IMR-90 (cell line): ENCODE measurements at regions not wholly inside any gene's neighbourhood (a gene's known extent, or its start where the extent isn't known, plus 50 kb on each side); places are given as distances from the start of the nearest gene placed in this dataset.

Source experiments
- ATAC-seq: fragments of 200-7000 bp; cut with Tn5 transposase; 2 replicates; pipeline ENCODE4 v1.9.1; 2020; ENCODE audit warnings: low read depth, mild to moderate bottlenecking, moderate library complexity
- BruUV-seq: library from RNA; stranded (reverse); fragments of 400-500 nt; replicated peaks from 2 replicates; lab custom pipeline; 2021; lab: Mats Ljungman, UMichigan
- CTCF ChIA-PET: fragments of 300-600 bp; formaldehyde crosslinking; extraction: SDS; loops from one replicate; lab custom pipeline; 2021; ENCODE audit warnings: antibody characterized with exemption; lab: Yijun Ruan, JAX
- POLR2A ChIA-PET: fragments of 300-600 bp; sonication (Branson Sonifier 250); formaldehyde crosslinking; loops from one replicate; lab custom pipeline; 2022; ENCODE audit warnings: antibody characterized with exemption; ENCODE audit not compliant: unreplicated experiment; lab: Charles Lee
- DNase-seq: peaks from one replicate; pipeline ENCODE4 v3.0.0; 2013
- H2AFZ ChIP-seq: replicated peaks from 2 replicates; pipeline ENCODE3; 2013; ENCODE audit warnings: low read length, mild to moderate bottlenecking; ENCODE audit not compliant: poor library complexity
- H2AK5ac ChIP-seq: 2 replicates; pipeline ENCODE4 v1.6.1; 2013; ENCODE audit warnings: low read depth, low read length, inconsistent platforms
- H2AK9ac ChIP-seq: replicated peaks from 2 replicates; pipeline ENCODE3; 2013; ENCODE audit warnings: mild to moderate bottlenecking, low read depth, low read length, moderate library complexity; ENCODE audit not compliant: poor library complexity
- H2BK120ac ChIP-seq: 2 replicates; pipeline ENCODE4 v1.6.1; 2013; ENCODE audit warnings: low read depth, low read length, inconsistent platforms
- H2BK15ac ChIP-seq: 3 replicates; pipeline ENCODE4 v1.6.1; 2013; ENCODE audit warnings: low read depth, low read length, inconsistent platforms
- H2BK20ac ChIP-seq: 2 replicates; pipeline ENCODE4 v1.6.1; 2013; ENCODE audit warnings: low read depth, mild to moderate bottlenecking, inconsistent platforms, low read length, moderate library complexity
- H2BK5ac ChIP-seq: 2 replicates; pipeline ENCODE4 v1.6.1; 2013; ENCODE audit warnings: mild to moderate bottlenecking, low read depth, low read length, inconsistent platforms; ENCODE audit not compliant: poor library complexity, severe bottlenecking
- H3K14ac ChIP-seq: replicated peaks from 2 replicates; pipeline ENCODE4 v1.6.1; 2013; ENCODE audit warnings: low read depth, low read length, inconsistent platforms
- H3K18ac ChIP-seq: 2 replicates; pipeline ENCODE4 v1.6.1; 2013; ENCODE audit warnings: low read depth, low read length, control low read depth
- H3K23ac ChIP-seq: 2 replicates; pipeline ENCODE4 v1.6.1; 2013; ENCODE audit warnings: low read depth, low read length, inconsistent platforms
- H3K27ac ChIP-seq: 2 replicates; pipeline ENCODE4 v1.5.1; 2013; ENCODE audit warnings: mild to moderate bottlenecking, control low read depth, low read length; ENCODE audit not compliant: insufficient read depth
- H3K27me3 ChIP-seq: 2 replicates; pipeline ENCODE4 v1.6.1; 2013; ENCODE audit warnings: low read length; ENCODE audit not compliant: control insufficient read depth, insufficient read depth
- H3K36me3 ChIP-seq: 2 replicates; pipeline ENCODE4 v1.6.1; 2013; ENCODE audit warnings: low read length, mixed read lengths; ENCODE audit not compliant: control insufficient read depth, insufficient read depth
- H3K4ac ChIP-seq: 2 replicates; pipeline ENCODE4 v1.6.1; 2013; ENCODE audit warnings: low read depth, low read length, inconsistent platforms
- H3K4me1 ChIP-seq: 2 replicates; pipeline ENCODE4 v1.6.1; 2013; ENCODE audit warnings: low read length, mixed read lengths; ENCODE audit not compliant: control insufficient read depth, insufficient read depth
- H3K4me2 ChIP-seq: 2 replicates; pipeline ENCODE4 v1.6.1; 2013; ENCODE audit warnings: low read depth, mild to moderate bottlenecking, control low read depth, low read length, moderate library complexity
- H3K4me3 ChIP-seq: 2 replicates; pipeline ENCODE4 v1.5.1; 2013; ENCODE audit warnings: low read depth, mild to moderate bottlenecking, control low read depth, low read length, moderate library complexity; ENCODE audit not compliant: insufficient read depth
- H3K56ac ChIP-seq: 2 replicates; pipeline ENCODE4 v1.6.1; 2013; ENCODE audit warnings: low read length, inconsistent platforms; ENCODE audit not compliant: insufficient read depth; ENCODE audit errors: extremely low read depth
- H3K79me1 ChIP-seq, 2 experiments: 2 replicates each; pipeline ENCODE4 v1.6.1; 2013; ENCODE audit warnings: low read length in 2 of 2, inconsistent platforms in 1 of 2, low read depth in 1 of 2
- H3K9ac ChIP-seq: 2 replicates; pipeline ENCODE4 v1.6.1; 2013; ENCODE audit warnings: low read depth, low read length, control low read depth
- H3K9me1 ChIP-seq: 2 replicates; pipeline ENCODE4 v1.6.1; 2013; ENCODE audit warnings: low read length, inconsistent platforms; ENCODE audit not compliant: insufficient read depth
- H3K9me3 ChIP-seq: 2 replicates; pipeline ENCODE4 v1.6.1; 2013; ENCODE audit warnings: low read length; ENCODE audit not compliant: control insufficient read depth, insufficient read depth
- H4K20me1 ChIP-seq: 2 replicates; pipeline ENCODE4 v1.6.1; 2013; ENCODE audit warnings: low read length, inconsistent platforms; ENCODE audit not compliant: insufficient read depth
- H4K5ac ChIP-seq: 2 replicates; pipeline ENCODE4 v1.6.1; 2013; ENCODE audit warnings: mild to moderate bottlenecking, low read depth, low read length, control low read depth
- H4K8ac ChIP-seq, 2 experiments: 2 replicates each; pipeline ENCODE4 v1.6.1; 2013; ENCODE audit warnings: low read depth in 2 of 2, low read length in 2 of 2, control low read depth in 1 of 2, inconsistent platforms in 1 of 2
- H4K91ac ChIP-seq: 2 replicates; pipeline ENCODE4 v1.6.1; 2013; ENCODE audit warnings: low read depth, low read length, inconsistent platforms; ENCODE audit not compliant: insufficient read depth
- BHLHE40 ChIP-seq: fragments of 150-350 bp; IDR thresholded peaks from 2 replicates; pipeline ENCODE4 v1.6.1; 2016; ENCODE audit warnings: mild to moderate bottlenecking, low read depth, low read length
- CEBPB ChIP-seq: IDR thresholded peaks from 2 replicates; pipeline ENCODE4 v1.6.1; 2012; ENCODE audit warnings: low read depth, low read length, improper control_type of control experiment
- CHD1 ChIP-seq: IDR thresholded peaks from 2 replicates; pipeline ENCODE4 v1.6.1; 2012; ENCODE audit warnings: low read depth, low read length, improper control_type of control experiment
- CTCF ChIP-seq: conservative IDR thresholded peaks from 2 replicates; pipeline ENCODE4 v1.5.1; 2012; ENCODE audit warnings: mild to moderate bottlenecking, low read depth, low read length, improper control_type of control experiment
- FOS ChIP-seq: fragments of 150-350 bp; IDR thresholded peaks from 2 replicates; pipeline ENCODE4 v1.6.1; 2016; ENCODE audit warnings: low read depth, low read length
- MAFK ChIP-seq: IDR thresholded peaks from 2 replicates; pipeline ENCODE4 v1.6.1; 2012; ENCODE audit warnings: low read depth, low read length, improper control_type of control experiment
- MAZ ChIP-seq: IDR thresholded peaks from 2 replicates; pipeline ENCODE4 v1.6.1; 2012; ENCODE audit warnings: low read depth, mild to moderate bottlenecking, low read length, improper control_type of control experiment, moderate library complexity, borderline replicate concordance
- MXI1 ChIP-seq: IDR thresholded peaks from 2 replicates; pipeline ENCODE4 v1.6.1; 2012; ENCODE audit warnings: low read depth, mild to moderate bottlenecking, low read length, moderate library complexity, borderline replicate concordance
- NFE2L2 ChIP-seq: fragments of 150-350 bp; IDR thresholded peaks from 2 replicates; pipeline ENCODE4 v1.6.1; 2016; ENCODE audit warnings: low read depth, mild to moderate bottlenecking, low read length
- POLR2A ChIP-seq: IDR thresholded peaks from 2 replicates; pipeline ENCODE4 v1.6.1; 2012; ENCODE audit warnings: mild to moderate bottlenecking, low read depth, low read length
- RAD21 ChIP-seq: IDR thresholded peaks from 2 replicates; pipeline ENCODE4 v1.6.1; 2012; ENCODE audit warnings: low read length, improper control_type of control experiment
- RCOR1 ChIP-seq: IDR thresholded peaks from 2 replicates; pipeline ENCODE4 v1.6.1; 2012; ENCODE audit warnings: mild to moderate bottlenecking, low read length, improper control_type of control experiment; ENCODE audit not compliant: insufficient replicate concordance
- RFX5 ChIP-seq: IDR thresholded peaks from 2 replicates; pipeline ENCODE4 v1.8.0; 2012; ENCODE audit warnings: low read depth, mild to moderate bottlenecking, low read length, moderate library complexity
- SMC3 ChIP-seq: fragments of 150-350 bp; IDR thresholded peaks from 2 replicates; pipeline ENCODE4 v1.6.1; 2016; ENCODE audit warnings: low read depth, mild to moderate bottlenecking, antibody characterized with exemption, low read length, moderate library complexity
- USF2 ChIP-seq: fragments of 150-350 bp; IDR thresholded peaks from 2 replicates; pipeline ENCODE4 v1.6.1; 2017; ENCODE audit warnings: mild to moderate bottlenecking, antibody characterized with exemption, low read length, low read depth
- WGBS, 2 experiments: methylation state at CpG; one replicate each; pipeline versions ENCODE4 v1.1.5 to v1.1.7; 2013; ENCODE audit warnings: missing lambda C conversion rate in 2 of 2; ENCODE audit not compliant: insufficient read length in 1 of 2; ENCODE audit errors: extremely low coverage in 2 of 2; 5-methylcytosine and 5-hydroxymethylcytosine counted together
- dilution Hi-C: fragments of 300-500 bp; cut with HindIII; formaldehyde crosslinking; loops from one replicate; pipeline ENCODE4 v1.14.3; 2018; ENCODE audit warnings: low sequenced_read_pairs; ENCODE audit not compliant: unreplicated experiment
- in situ Hi-C: fragments of 300-500 bp; cut with MboI; formaldehyde crosslinking; loops from 3 replicates; pipeline ENCODE4 v1.14.3; 2019; ENCODE audit warnings: low sequenced_read_pairs, inconsistent platforms, mixed read lengths
- intact Hi-C: fragments of 100-400 bp; cut with micrococcal nuclease; formaldehyde crosslinking; loops from 2 replicates; pipeline ENCODE4 v1.10.0; 2022
- TF ChIP-seq, protein P1 (sequence below): fragments of 150-350 bp; IDR thresholded peaks from 2 replicates; pipeline ENCODE4 v1.6.1; 2016; ENCODE audit warnings: low read depth, mild to moderate bottlenecking, low read length, moderate library complexity, borderline replicate concordance

DNA sequence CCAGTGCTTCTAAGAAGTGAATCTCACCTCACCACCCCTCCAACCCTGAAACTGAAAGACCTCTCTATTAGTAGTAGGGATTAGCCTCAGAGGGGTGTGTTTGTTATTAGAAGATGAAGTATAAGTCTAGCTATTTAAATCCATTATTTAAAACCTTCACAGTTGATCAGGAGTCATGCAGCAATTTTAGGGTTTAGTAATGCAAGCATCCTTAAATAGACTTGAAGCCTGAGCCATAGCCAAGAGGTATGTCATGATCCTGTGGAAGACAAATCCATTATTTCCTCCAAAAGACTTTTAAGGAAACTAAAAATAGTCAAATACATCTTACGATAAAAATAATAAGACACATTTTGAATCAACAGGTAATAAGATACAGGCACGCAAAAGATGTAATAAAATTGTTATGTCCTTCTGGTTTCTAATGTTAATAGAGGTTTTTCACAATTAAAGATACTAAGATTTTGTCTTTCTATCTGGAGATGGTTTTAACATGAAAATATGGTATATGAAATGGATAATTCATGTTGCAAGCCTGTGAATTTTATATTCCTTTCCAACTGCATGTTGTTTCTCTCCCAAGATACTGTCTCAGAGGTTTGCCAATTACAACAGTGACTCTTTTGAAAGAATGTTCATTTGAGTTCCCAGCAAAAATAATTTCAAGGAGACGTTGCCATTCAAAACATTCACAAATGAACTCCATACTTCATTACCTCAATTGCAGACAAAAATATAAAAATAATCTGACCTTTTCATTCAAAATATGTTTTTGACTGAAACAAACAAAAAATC is 68.0 kb downstream of the LUZP4 start:
- no peak overlapping the region for H4K8ac ChIP-seq
- no peak overlapping the region for H3K23ac ChIP-seq
- H2BK15ac ChIP-seq = no peak overlapping the region
- no peak overlapping the region for H3K14ac ChIP-seq
- intact Hi-C loops = no loop called here
- no peaks in the 10 kb centered on the region for H3K4me1 ChIP-seq
- dilution Hi-C loops = no loop called here
- no peaks in the 10 kb centered on the region for H3K9me3 ChIP-seq
- H3K56ac ChIP-seq = no peak overlapping the region
- H2AK9ac ChIP-seq = no peak overlapping the region
- no peak overlapping the region for H3K27ac ChIP-seq
- WGBS, 2 experiments = no CpG with 5 or more reads among the region's 3 CpGs
- ChIA-PET POLR2A (no interaction called here), CTCF (no interaction called here)
- TF ChIP-seq MAZ (no peak), MXI1 (no peak), CEBPB (no peak), CTCF (no peak), RAD21 (no peak), USF2 (no peak), RFX5 (no peak), SMC3 (no peak), RCOR1 (no peak), CHD1 (no peak), POLR2A (no peak), MAFK (no peak), FOS (no peak), BHLHE40 (no peak), NFE2L2 (no peak)
- TF ChIP-seq, protein P1, sequence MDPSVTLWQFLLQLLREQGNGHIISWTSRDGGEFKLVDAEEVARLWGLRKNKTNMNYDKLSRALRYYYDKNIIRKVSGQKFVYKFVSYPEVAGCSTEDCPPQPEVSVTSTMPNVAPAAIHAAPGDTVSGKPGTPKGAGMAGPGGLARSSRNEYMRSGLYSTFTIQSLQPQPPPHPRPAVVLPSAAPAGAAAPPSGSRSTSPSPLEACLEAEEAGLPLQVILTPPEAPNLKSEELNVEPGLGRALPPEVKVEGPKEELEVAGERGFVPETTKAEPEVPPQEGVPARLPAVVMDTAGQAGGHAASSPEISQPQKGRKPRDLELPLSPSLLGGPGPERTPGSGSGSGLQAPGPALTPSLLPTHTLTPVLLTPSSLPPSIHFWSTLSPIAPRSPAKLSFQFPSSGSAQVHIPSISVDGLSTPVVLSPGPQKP = no peak
- peaks cover 4% of the 10 kb centered on the region for H3K27me3 ChIP-seq
- H3K4me2 ChIP-seq = no peak overlapping the region
- H4K91ac ChIP-seq = no peak overlapping the region
- no peak overlapping the region for H2BK120ac ChIP-seq
- no peak overlapping the region for H3K18ac ChIP-seq
- no peak for ATAC-seq
- no peak overlapping the region for H2AFZ ChIP-seq
- no peak overlapping the region for H2BK20ac ChIP-seq
- DNase-seq = peak; percentile 19
- no TSS peak for BruUV-seq
- no peaks in the 10 kb centered on the region for H4K20me1 ChIP-seq
- H4K5ac ChIP-seq = no peak overlapping the region
- no peak overlapping the region for H3K4me3 ChIP-seq
- in situ Hi-C loops = no loop called here
- H2AK5ac ChIP-seq = no peak overlapping the region
- no peaks in the 10 kb centered on the region for H3K9me1 ChIP-seq
- no peak overlapping the region for H3K9ac ChIP-seq
- no peaks in the 10 kb centered on the region for H3K79me1 ChIP-seq
- no peak overlapping the region for H2BK5ac ChIP-seq
- H3K36me3 ChIP-seq = no peaks in the 10 kb centered on the region
- H3K4ac ChIP-seq = no peak overlapping the region
